A549 (cell line): ENCODE measurements at regions not wholly inside any gene's neighbourhood (a gene's known extent, or its start where the extent isn't known, plus 50 kb on each side); places are given as distances from the start of the nearest gene placed in this dataset.

Source experiments
- CHD2 ChIP-seq: fragments of 150-350 bp; IDR thresholded peaks from 2 replicates; pipeline ENCODE4 v1.6.1; 2014; ENCODE audit warnings: low read length; ENCODE audit not compliant: partially characterized antibody
- HOXB5 ChIP-seq: fragments of 250-450 bp; sonication (Bioruptor Pico); IDR thresholded peaks from 2 replicates; pipeline ENCODE4 v1.5.0; 2020; ENCODE audit warnings: mild to moderate bottlenecking, moderate library complexity
- MYC ChIP-seq: IDR thresholded peaks from 2 replicates; pipeline ENCODE4 v1.6.1; 2012; ENCODE audit warnings: mild to moderate bottlenecking, inconsistent platforms, low read length, improper control_type of control experiment, borderline replicate concordance
- TF ChIP-seq, protein P1 (sequence below): fragments of 150-350 bp; IDR thresholded peaks from 2 replicates; pipeline ENCODE4 v1.6.1; 2014; ENCODE audit warnings: low read depth, mild to moderate bottlenecking, low read length
- TF ChIP-seq, protein P2 (sequence below): fragments of >200 bp; sonication (Bioruptor Twin); formaldehyde crosslinking; IDR thresholded peaks from 3 replicates; pipeline ENCODE4 v1.5.1; 2016
- TF ChIP-seq, protein P3 (sequence below): IDR thresholded peaks from 2 replicates; pipeline ENCODE4 v1.6.1; 2012

DNA sequence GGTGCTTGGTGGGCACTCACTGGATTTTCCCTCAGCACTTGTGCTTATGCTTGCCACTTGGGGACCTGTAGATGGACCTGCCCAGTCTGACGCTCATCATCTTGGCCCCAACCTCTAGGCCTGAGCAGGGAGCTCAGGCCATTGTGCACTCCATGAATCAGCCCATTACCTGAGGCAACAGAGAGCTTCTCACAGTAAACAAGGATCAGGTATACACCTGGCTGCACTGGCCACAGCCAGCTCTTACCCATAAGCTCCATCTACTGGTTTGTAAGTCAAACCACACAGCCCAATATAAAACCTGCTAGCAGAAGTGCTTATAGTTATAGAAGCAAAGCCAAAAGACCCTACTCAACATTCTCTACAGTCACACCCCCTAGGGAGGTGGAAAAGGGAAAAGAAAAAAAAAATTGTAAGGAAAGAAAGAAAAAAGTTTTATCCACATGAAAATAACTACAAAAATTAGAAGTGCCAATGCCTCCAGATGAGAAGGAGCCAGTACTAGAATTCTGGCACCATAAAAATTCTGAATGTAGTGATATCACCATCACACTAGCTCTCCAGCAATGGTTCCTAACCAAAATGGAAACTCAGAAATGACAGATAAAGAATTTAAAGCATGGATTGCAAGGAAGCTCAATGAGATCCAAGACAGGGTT, 87.8 kb upstream of the CDH5 start:
- TF ChIP-seq, protein P1, sequence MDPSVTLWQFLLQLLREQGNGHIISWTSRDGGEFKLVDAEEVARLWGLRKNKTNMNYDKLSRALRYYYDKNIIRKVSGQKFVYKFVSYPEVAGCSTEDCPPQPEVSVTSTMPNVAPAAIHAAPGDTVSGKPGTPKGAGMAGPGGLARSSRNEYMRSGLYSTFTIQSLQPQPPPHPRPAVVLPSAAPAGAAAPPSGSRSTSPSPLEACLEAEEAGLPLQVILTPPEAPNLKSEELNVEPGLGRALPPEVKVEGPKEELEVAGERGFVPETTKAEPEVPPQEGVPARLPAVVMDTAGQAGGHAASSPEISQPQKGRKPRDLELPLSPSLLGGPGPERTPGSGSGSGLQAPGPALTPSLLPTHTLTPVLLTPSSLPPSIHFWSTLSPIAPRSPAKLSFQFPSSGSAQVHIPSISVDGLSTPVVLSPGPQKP: no peak
- TF ChIP-seq, protein P2, sequence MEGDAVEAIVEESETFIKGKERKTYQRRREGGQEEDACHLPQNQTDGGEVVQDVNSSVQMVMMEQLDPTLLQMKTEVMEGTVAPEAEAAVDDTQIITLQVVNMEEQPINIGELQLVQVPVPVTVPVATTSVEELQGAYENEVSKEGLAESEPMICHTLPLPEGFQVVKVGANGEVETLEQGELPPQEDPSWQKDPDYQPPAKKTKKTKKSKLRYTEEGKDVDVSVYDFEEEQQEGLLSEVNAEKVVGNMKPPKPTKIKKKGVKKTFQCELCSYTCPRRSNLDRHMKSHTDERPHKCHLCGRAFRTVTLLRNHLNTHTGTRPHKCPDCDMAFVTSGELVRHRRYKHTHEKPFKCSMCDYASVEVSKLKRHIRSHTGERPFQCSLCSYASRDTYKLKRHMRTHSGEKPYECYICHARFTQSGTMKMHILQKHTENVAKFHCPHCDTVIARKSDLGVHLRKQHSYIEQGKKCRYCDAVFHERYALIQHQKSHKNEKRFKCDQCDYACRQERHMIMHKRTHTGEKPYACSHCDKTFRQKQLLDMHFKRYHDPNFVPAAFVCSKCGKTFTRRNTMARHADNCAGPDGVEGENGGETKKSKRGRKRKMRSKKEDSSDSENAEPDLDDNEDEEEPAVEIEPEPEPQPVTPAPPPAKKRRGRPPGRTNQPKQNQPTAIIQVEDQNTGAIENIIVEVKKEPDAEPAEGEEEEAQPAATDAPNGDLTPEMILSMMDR: no peak
- TF ChIP-seq MYC (no peak), HOXB5 (CRISPR knock-in tag) (no peak), CHD2 (no peak)
- TF ChIP-seq, protein P3, sequence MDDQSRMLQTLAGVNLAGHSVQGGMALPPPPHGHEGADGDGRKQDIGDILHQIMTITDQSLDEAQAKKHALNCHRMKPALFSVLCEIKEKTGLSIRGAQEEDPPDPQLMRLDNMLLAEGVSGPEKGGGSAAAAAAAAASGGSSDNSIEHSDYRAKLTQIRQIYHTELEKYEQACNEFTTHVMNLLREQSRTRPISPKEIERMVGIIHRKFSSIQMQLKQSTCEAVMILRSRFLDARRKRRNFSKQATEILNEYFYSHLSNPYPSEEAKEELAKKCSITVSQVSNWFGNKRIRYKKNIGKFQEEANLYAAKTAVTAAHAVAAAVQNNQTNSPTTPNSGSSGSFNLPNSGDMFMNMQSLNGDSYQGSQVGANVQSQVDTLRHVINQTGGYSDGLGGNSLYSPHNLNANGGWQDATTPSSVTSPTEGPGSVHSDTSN: no peak
